Activated CD4-positive, alpha-beta memory T cell treated with anti-CD3 and anti-CD28 coated beads for 36 hours (primary cell): ENCODE measurements at regions not wholly inside any gene's neighbourhood (a gene's known extent, or its start where the extent isn't known, plus 50 kb on each side); places are given as distances from the start of the nearest gene placed in this dataset.

ENCODE experiments used
- CTCF ChIA-PET: fragments of 350-600 bp; sonication (Branson Sonifier 250); formaldehyde crosslinking; loops from one replicate; lab custom pipeline; 2021; ENCODE audit warnings: antibody characterized with exemption, inconsistent platforms; lab: Charles Lee
- POLR2A ChIA-PET: fragments of 350-600 bp; sonication (Branson Sonifier 250); formaldehyde crosslinking; loops from one replicate; lab custom pipeline; 2021; ENCODE audit warnings: antibody characterized with exemption; lab: Charles Lee
- DNase-seq: peaks from one replicate; pipeline ENCODE4 v3.0.0-alpha.2; 2020
- H3K27ac Mint-ChIP-seq: one replicate; pipeline ENCODE4 v1.8.0; 2021; ENCODE audit warnings: mixed read lengths
- H3K27me3 Mint-ChIP-seq: one replicate; pipeline ENCODE4 v1.8.0; 2021; ENCODE audit warnings: mixed read lengths
- H3K36me3 Mint-ChIP-seq: one replicate; pipeline ENCODE4 v1.8.0; 2021; ENCODE audit warnings: mixed read lengths
- H3K4me1 Mint-ChIP-seq: one replicate; pipeline ENCODE4 v1.8.0; 2021; ENCODE audit warnings: low read depth, mixed read lengths
- H3K4me3 Mint-ChIP-seq: one replicate; pipeline ENCODE4 v1.8.0; 2021; ENCODE audit warnings: mild to moderate bottlenecking, mixed read lengths
- H3K9me3 Mint-ChIP-seq: one replicate; pipeline ENCODE4 v1.8.0; 2021; ENCODE audit warnings: mixed read lengths
- intact Hi-C: fragments of 100-400 bp; cut with micrococcal nuclease; formaldehyde crosslinking; loops from one replicate; pipeline ENCODE4 v1.15.1; 2023

GRCh38 chr11:127118811-127119210, 118.2 kb upstream of the KIRREL3 start:
- ChIA-PET CTCF (no interaction called here), POLR2A (no interaction called here)
- intact Hi-C loops: no loop called here
- Mint-ChIP-seq H3K4me1 (no peaks in the 10 kb centered on the region), H3K4me3 (no peak overlapping the region), H3K27ac (no peak overlapping the region), H3K36me3 (no peaks in the 10 kb centered on the region), H3K9me3 (no peaks in the 10 kb centered on the region), H3K27me3 (no peaks in the 10 kb centered on the region)
- no peak for DNase-seq

GRCh38 chr11:127117231-127117739, 116.7 kb upstream of the KIRREL3 start:
- H3K4me3 Mint-ChIP-seq: no peak overlapping the region
- H3K27ac Mint-ChIP-seq: no peak overlapping the region
- H3K36me3 Mint-ChIP-seq: no peaks in the 10 kb centered on the region
- CTCF ChIA-PET: no interaction called here
- H3K4me1 Mint-ChIP-seq: no peaks in the 10 kb centered on the region
- H3K27me3 Mint-ChIP-seq: no peaks in the 10 kb centered on the region
- no peaks in the 10 kb centered on the region for H3K9me3 Mint-ChIP-seq
- intact Hi-C loops: no loop called here
- DNase-seq: no peak
- POLR2A ChIA-PET: no interaction called here

DNA sequence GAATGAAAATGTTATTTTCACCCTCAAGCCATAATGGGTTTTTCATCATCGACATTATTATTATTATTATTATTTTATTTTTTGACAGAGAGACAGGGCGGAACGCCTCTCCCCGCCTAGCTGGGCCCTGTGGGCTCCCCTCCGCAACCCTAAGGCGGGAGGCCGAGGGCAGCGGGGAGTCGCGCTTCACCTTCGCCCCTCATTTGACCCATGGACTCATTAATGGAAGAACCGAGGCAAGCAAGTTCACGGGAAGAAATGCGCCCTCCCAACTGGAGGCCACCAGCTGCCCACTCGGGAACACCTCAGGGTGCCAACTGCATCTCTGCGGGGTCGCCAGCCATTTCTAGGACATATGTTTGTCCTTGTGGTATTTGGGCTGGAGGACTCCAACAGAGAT, 115.3 kb upstream of the KIRREL3 start:
- POLR2A ChIA-PET: no interaction called here
- Mint-ChIP-seq H3K27ac (no peak overlapping the region), H3K4me3 (no peak overlapping the region), H3K27me3 (no peaks in the 10 kb centered on the region), H3K4me1 (no peaks in the 10 kb centered on the region), H3K9me3 (no peaks in the 10 kb centered on the region), H3K36me3 (no peaks in the 10 kb centered on the region)
- CTCF ChIA-PET: no interaction called here
- intact Hi-C loops: no loop called here
- no peak for DNase-seq

- CTCF ChIA-PET: no interaction called here
- DNase-seq: no peak
- no peaks in the 10 kb centered on the region for H3K9me3 Mint-ChIP-seq
- no peak overlapping the region for H3K4me3 Mint-ChIP-seq
- no peaks in the 10 kb centered on the region for H3K4me1 Mint-ChIP-seq
- no peaks in the 10 kb centered on the region for H3K27me3 Mint-ChIP-seq
- POLR2A ChIA-PET: no interaction called here
- no peak overlapping the region for H3K27ac Mint-ChIP-seq
- intact Hi-C loops: no loop called here
- H3K36me3 Mint-ChIP-seq: no peaks in the 10 kb centered on the region
Measured at GRCh38 chr11:127114035-127114434, 113.5 kb upstream of the KIRREL3 start.

DNA sequence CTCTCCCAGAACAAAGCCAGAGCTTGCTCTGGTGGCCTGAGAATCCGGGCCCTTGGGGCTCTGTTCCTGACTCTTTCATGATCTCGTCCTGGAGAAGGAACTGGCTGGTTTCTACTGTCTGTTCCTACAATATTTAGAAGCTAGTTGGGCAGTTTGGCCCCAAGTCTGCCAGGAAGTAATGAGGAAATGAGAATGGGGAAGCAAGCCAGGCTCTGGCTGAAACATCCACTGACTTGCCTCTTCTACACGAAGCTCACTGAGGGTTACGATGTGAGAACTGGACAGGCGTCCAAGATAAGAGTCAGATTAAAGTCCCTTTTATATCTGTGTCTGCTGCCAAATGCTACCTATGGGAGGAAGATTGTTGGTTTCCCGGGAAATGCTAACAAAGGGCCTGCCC, 110.0 kb upstream of the KIRREL3 start:
- intact Hi-C loops: no loop called here
- POLR2A ChIA-PET: no interaction called here
- Mint-ChIP-seq H3K27me3 (no peaks in the 10 kb centered on the region), H3K9me3 (no peaks in the 10 kb centered on the region), H3K4me3 (no peak overlapping the region), H3K36me3 (no peaks in the 10 kb centered on the region), H3K27ac (no peak overlapping the region), H3K4me1 (no peaks in the 10 kb centered on the region)
- DNase-seq: no peak
- CTCF ChIA-PET: no interaction called here

DNA sequence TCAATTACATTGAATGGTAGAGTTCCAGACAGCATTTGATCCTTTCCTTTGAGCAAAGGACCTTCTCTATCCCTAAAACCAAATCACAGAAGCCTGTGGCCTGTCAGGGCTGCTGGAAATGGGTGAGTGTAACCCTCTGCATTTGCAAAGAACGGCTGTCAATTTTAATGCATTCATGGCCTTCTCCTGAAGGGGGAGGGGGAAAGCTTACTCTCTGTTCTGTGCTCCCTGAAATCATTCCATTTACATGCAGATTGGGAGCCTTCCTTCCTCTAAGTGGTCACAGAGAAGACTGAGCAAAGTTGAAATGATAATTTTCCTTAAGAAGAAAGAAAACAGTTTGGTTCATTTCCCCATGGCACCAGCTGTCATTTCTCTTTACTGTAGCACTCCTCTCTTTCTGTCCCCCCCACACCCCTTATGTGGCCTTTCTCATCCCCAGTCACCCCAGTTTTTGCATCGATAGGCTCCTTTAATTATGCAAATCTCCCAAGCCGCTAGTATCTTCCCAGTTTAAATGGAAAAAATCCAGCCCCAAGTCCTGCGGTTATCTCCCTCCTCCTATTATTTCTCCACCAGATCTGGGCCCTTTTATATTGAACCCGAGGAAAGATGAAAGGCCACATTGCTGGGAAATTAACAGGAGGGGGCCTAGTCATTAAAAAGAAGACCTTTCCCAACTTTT, 109.4 kb upstream of the KIRREL3 start:
- intact Hi-C loops: no loop called here
- no peaks in the 10 kb centered on the region for H3K36me3 Mint-ChIP-seq
- POLR2A ChIA-PET: interaction anchor here (0.6 kb wide), 1 partner anchor 55 kb away, joined by 8 read pairs; no protein-coding TSS in a partner anchor
- CTCF ChIA-PET: no interaction called here
- H3K9me3 Mint-ChIP-seq: no peaks in the 10 kb centered on the region
- H3K4me3 Mint-ChIP-seq: no peak overlapping the region
- H3K27me3 Mint-ChIP-seq: no peaks in the 10 kb centered on the region
- no peak for DNase-seq
- no peaks in the 10 kb centered on the region for H3K4me1 Mint-ChIP-seq
- no peak overlapping the region for H3K27ac Mint-ChIP-seq

GRCh38 chr11:127108838-127109237, 108.3 kb upstream of the KIRREL3 start:
- POLR2A ChIA-PET: no interaction called here
- H3K27me3 Mint-ChIP-seq: no peaks in the 10 kb centered on the region
- H3K4me1 Mint-ChIP-seq: no peaks in the 10 kb centered on the region
- no peak overlapping the region for H3K27ac Mint-ChIP-seq
- intact Hi-C loops: no loop called here
- no peaks in the 10 kb centered on the region for H3K36me3 Mint-ChIP-seq
- H3K4me3 Mint-ChIP-seq: no peak overlapping the region
- DNase-seq: no peak
- CTCF ChIA-PET: no interaction called here
- no peaks in the 10 kb centered on the region for H3K9me3 Mint-ChIP-seq

DNA sequence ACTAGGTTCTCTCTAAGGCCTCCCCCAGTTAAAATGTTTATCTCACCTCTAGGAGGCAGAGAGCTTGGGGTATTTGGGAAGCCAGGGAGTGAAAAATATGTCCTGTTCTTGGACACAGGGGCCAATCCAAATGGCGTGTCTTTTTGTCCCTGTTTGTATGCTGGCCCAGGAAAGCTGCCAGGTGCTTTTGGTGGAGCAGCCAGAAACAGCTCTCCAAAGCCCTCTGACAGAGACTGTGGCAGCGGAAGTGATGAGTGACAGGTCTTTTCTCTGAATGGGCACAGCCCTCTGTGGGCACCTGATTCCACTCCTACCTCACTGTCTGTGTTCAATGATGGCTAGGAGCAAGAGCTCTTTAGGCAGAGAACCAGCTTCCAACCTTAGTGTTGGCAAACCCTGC, 106.4 kb upstream of the KIRREL3 start:
- no peaks in the 10 kb centered on the region for H3K4me1 Mint-ChIP-seq
- H3K36me3 Mint-ChIP-seq: no peaks in the 10 kb centered on the region
- ChIA-PET POLR2A (no interaction called here), CTCF (no interaction called here)
- no peaks in the 10 kb centered on the region for H3K9me3 Mint-ChIP-seq
- H3K27ac Mint-ChIP-seq: no peak overlapping the region
- no peak for DNase-seq
- H3K27me3 Mint-ChIP-seq: no peaks in the 10 kb centered on the region
- intact Hi-C loops: no loop called here
- H3K4me3 Mint-ChIP-seq: no peak overlapping the region

DNA sequence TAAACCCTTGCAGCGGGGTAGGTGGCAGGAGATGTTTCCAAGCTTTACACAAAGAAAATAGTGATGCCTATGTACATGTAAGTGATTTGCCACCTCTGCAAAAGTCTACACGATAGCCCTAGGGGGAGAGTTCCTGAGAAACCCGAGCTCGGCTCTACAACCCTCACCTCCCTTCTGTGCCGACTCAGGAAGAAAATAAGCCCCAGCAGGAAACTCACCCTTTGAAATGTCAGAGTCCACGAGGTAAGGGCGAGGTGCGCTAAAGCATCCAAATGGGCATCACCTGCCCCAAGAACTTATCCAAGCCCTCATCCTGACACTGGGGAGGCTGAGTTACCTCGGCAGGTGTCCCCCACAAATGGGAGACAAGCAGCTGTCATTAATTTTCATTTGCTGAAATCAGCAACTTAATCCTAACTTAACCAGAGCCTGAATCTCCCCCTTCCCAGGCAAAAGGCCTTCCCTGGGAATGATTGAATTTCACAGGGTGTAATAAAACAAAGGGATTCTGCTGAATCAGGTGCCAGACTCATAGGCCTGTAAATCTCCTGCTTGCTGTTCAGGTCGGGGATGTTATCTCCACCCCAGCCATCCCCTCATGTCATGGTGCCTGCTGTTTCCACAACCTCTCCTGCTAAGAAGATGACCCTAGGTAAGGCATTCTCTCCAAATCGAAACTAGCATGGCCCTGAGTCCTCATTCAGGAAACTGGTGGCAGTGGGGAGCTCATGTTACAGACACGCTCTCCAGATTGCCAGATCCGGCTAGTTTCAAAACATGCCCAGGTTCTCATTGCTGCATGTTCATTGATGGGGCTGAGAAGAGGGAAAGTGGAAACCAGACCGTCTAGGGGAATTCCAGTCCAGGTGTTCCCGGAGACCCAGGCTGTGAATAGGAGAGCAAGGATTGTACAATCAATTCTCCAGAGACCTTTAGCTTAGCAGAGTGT, 105.3 kb upstream of the KIRREL3 start:
- POLR2A ChIA-PET: no interaction called here
- no peak overlapping the region for H3K4me3 Mint-ChIP-seq
- CTCF ChIA-PET: no interaction called here
- H3K9me3 Mint-ChIP-seq: no peaks in the 10 kb centered on the region
- no peaks in the 10 kb centered on the region for H3K36me3 Mint-ChIP-seq
- no peak overlapping the region for H3K27ac Mint-ChIP-seq
- no peak for DNase-seq
- intact Hi-C loops: no loop called here
- no peaks in the 10 kb centered on the region for H3K4me1 Mint-ChIP-seq
- H3K27me3 Mint-ChIP-seq: no peaks in the 10 kb centered on the region

GRCh38 chr11:127103586-127104388, 103.2 kb upstream of the KIRREL3 start:
- H3K36me3 Mint-ChIP-seq: no peaks in the 10 kb centered on the region
- H3K27ac Mint-ChIP-seq: no peak overlapping the region
- H3K9me3 Mint-ChIP-seq: no peaks in the 10 kb centered on the region
- no peaks in the 10 kb centered on the region for H3K4me1 Mint-ChIP-seq
- ChIA-PET CTCF (no interaction called here), POLR2A (no interaction called here)
- no peak overlapping the region for H3K4me3 Mint-ChIP-seq
- intact Hi-C loops: no loop called here
- H3K27me3 Mint-ChIP-seq: no peaks in the 10 kb centered on the region
- DNase-seq: no peak

DNA sequence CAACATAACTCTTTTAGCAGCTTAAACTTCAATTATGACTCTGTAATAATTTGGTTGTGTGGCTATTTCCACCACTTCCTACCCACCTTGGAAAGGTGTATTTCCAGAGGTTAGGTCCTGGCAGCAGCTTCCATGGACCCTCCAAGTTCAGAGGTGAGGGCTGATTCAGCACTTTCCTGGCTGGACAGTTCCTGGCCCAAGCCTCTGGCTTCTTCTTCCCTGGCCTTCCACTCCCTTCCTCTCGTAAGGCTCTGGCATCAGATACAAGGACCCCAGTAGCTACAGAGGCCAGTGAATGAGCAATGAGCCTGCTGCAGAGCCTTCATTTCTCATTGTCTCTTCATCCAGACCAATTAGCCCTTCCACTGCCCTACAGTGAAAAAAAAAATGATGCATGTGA, 98.1 kb upstream of the KIRREL3 start:
- intact Hi-C loops: no loop called here
- CTCF ChIA-PET: no interaction called here
- H3K4me1 Mint-ChIP-seq: no peaks in the 10 kb centered on the region
- no peak overlapping the region for H3K4me3 Mint-ChIP-seq
- H3K9me3 Mint-ChIP-seq: no peaks in the 10 kb centered on the region
- no peak for DNase-seq
- H3K27me3 Mint-ChIP-seq: no peaks in the 10 kb centered on the region
- POLR2A ChIA-PET: no interaction called here
- no peaks in the 10 kb centered on the region for H3K36me3 Mint-ChIP-seq
- no peak overlapping the region for H3K27ac Mint-ChIP-seq

- Mint-ChIP-seq H3K9me3 (no peaks in the 10 kb centered on the region), H3K36me3 (no peaks in the 10 kb centered on the region), H3K4me1 (no peaks in the 10 kb centered on the region), H3K27me3 (no peaks in the 10 kb centered on the region), H3K4me3 (no peak overlapping the region), H3K27ac (no peak overlapping the region)
- CTCF ChIA-PET: no interaction called here
- POLR2A ChIA-PET: no interaction called here
- intact Hi-C loops: no loop called here
- no peak for DNase-seq
Measured at GRCh38 chr11:127080735-127081134, 80.2 kb upstream of the KIRREL3 start.
